ENCODE measurements at regions not wholly inside any gene's neighbourhood (a gene's known extent, or its start where the extent isn't known, plus 50 kb on each side); places are given as distances from the start of the nearest gene placed in this dataset.
"Not testable (repeated sequence)": the region's sequence is repeated elsewhere in the genome, so short reads cannot be mapped to it uniquely, and the experiment has no call there.

- DNase-seq: no peak
Observed at GRCh38 chr4:83758285-83758684, 222.4 kb downstream of the GPAT3 start.

- no peak for DNase-seq
Observed at GRCh38 chr4:83757121-83757621, 221.3 kb downstream of the GPAT3 start.

- no peak for DNase-seq
Observed at GRCh38 chr4:83753260-83753659, 217.4 kb downstream of the GPAT3 start.

GRCh38 chr4:83751336-83751949 is 215.5 kb downstream of the GPAT3 start:
- no peak for DNase-seq

- DNase-seq: no peak
Observed at GRCh38 chr4:83748711-83749110, 212.8 kb downstream of the GPAT3 start.

- DNase-seq: no peak
Observed at GRCh38 chr4:83738895-83739294, 203.0 kb downstream of the GPAT3 start.

- no peak for DNase-seq
Observed at GRCh38 chr4:83734576-83734975, 198.7 kb downstream of the GPAT3 start.

- no peak for DNase-seq
Observed at GRCh38 chr4:83732114-83732635, 196.3 kb downstream of the GPAT3 start.

GRCh38 chr4:83731609-83732008 is 195.7 kb downstream of the GPAT3 start:
- DNase-seq: peak; percentile 18

GRCh38 chr4:83730958-83731357 is 195.1 kb downstream of the GPAT3 start:
- not testable (repeated sequence) for DNase-seq

GRCh38 chr4:83728191-83728590 is 192.3 kb downstream of the GPAT3 start:
- no peak for DNase-seq

- no peak for DNase-seq
Observed at GRCh38 chr4:83725336-83726085, 189.6 kb downstream of the GPAT3 start.

- DNase-seq: no peak
Observed at GRCh38 chr4:83724485-83725335, 188.8 kb downstream of the GPAT3 start.

GRCh38 chr4:83723609-83724008 is 187.7 kb downstream of the GPAT3 start:
- DNase-seq: peak; percentile 86

GRCh38 chr4:83722730-83723269 is 186.9 kb downstream of the GPAT3 start:
- no peak for DNase-seq

- peak; percentile 87 for DNase-seq
Observed at GRCh38 chr4:83716874-83717273, 181.0 kb downstream of the GPAT3 start.

- DNase-seq: no peak
Observed at GRCh38 chr4:83712890-83713289, 177.0 kb downstream of the GPAT3 start.

- DNase-seq: no peak
Observed at GRCh38 chr4:83709627-83710026, 173.7 kb downstream of the GPAT3 start.

- no peak for DNase-seq
Observed at GRCh38 chr4:83708500-83709175, 172.7 kb downstream of the GPAT3 start.

- no peak for DNase-seq
Observed at GRCh38 chr4:83704786-83705185, 168.9 kb downstream of the GPAT3 start.

GRCh38 chr4:83703752-83704151 is 167.8 kb downstream of the GPAT3 start:
- DNase-seq: no peak

GRCh38 chr4:83701041-83701440 is 165.1 kb downstream of the GPAT3 start:
- DNase-seq: no peak

All from MV-4-11 (cell line).